Activated T-cell treated with anti-CD3 and anti-CD28 coated beads, Interleukin-2, amount 50 U/mL, for 72 hours (primary cell): ENCODE measurements at regions not wholly inside any gene's neighbourhood (a gene's known extent, or its start where the extent isn't known, plus 50 kb on each side); places are given as distances from the start of the nearest gene placed in this dataset.

ENCODE experiments used
- ATAC-seq, 2 donors: fragments of 150-1000 bp; cut with Tn5 transposase; replicated peaks in 1 of 2; 2 replicates each; pipeline ENCODE4 v1.10.0; 2021; ENCODE audit warnings: moderate library complexity in 2 of 2, mild to moderate bottlenecking in 1 of 2
- DNase-seq, 2 donors: peaks; one replicate each; pipeline ENCODE4 v3.0.0; 2021 to 2022; ENCODE audit warnings: mixed read lengths in 1 of 2
- H3K27ac Mint-ChIP-seq: one replicate; pipeline ENCODE4 v1.8.0; 2022; ENCODE audit warnings: mild to moderate bottlenecking, moderate library complexity, mixed read lengths
- H3K27me3 Mint-ChIP-seq: one replicate; pipeline ENCODE4 v1.8.0; 2022; ENCODE audit warnings: low read depth, mixed read lengths
- H3K36me3 Mint-ChIP-seq, 2 donors: one replicate each; pipeline ENCODE4 v1.8.0; 2022; ENCODE audit warnings: mixed read lengths in 2 of 2, mild to moderate bottlenecking in 1 of 2; ENCODE audit not compliant: insufficient read depth in 2 of 2
- H3K4me1 Mint-ChIP-seq: one replicate; pipeline ENCODE4 v1.8.0; 2022; ENCODE audit warnings: low read depth, mixed read lengths
- H3K4me3 Mint-ChIP-seq, 2 donors: one replicate each; pipeline ENCODE4 v1.8.0; 2022; ENCODE audit warnings: mild to moderate bottlenecking in 2 of 2, mixed read lengths in 2 of 2, moderate library complexity in 2 of 2
- H3K9me3 Mint-ChIP-seq, 2 donors: one replicate each; pipeline ENCODE4 v1.8.0; 2022; ENCODE audit warnings: mixed read lengths in 2 of 2

GRCh38 chr4:79540143-79540542 is 132.1 kb upstream of the GK2 start:
- Mint-ChIP-seq H3K4me3 (no peak overlapping the region), H3K4me1 (no peaks in the 10 kb centered on the region), H3K27ac (no peak overlapping the region), H3K36me3 (no peaks in the 10 kb centered on the region), H3K27me3 (peaks cover 9% of the 10 kb centered on the region), H3K9me3 (no peaks in the 10 kb centered on the region)
- ATAC-seq = peak; percentile 31 to 44
- DNase-seq = no peak

GRCh38 chr4:79535516-79535915 is 127.5 kb upstream of the GK2 start:
- H3K9me3 Mint-ChIP-seq = no peaks in the 10 kb centered on the region
- H3K4me1 Mint-ChIP-seq = no peaks in the 10 kb centered on the region
- DNase-seq = no peak
- no peak for ATAC-seq
- no peak overlapping the region for H3K27ac Mint-ChIP-seq
- no peak overlapping the region for H3K4me3 Mint-ChIP-seq
- H3K27me3 Mint-ChIP-seq = peaks cover 9% of the 10 kb centered on the region
- H3K36me3 Mint-ChIP-seq = no peaks in the 10 kb centered on the region

- peaks cover 9% of the 10 kb centered on the region for H3K27me3 Mint-ChIP-seq
- ATAC-seq (peak; percentile 65 to 68), DNase-seq (peak; percentile 0 to 5)
- H3K9me3 Mint-ChIP-seq = no peaks in the 10 kb centered on the region
- H3K4me1 Mint-ChIP-seq = peaks cover 10% of the 10 kb centered on the region
- no peaks in the 10 kb centered on the region for H3K36me3 Mint-ChIP-seq
- no peak overlapping the region for H3K4me3 Mint-ChIP-seq
- no peak overlapping the region for H3K27ac Mint-ChIP-seq
Measured at GRCh38 chr4:79528241-79528706, 120.2 kb upstream of the GK2 start.

- no peak overlapping the region for H3K27ac Mint-ChIP-seq
- no peaks in the 10 kb centered on the region for H3K36me3 Mint-ChIP-seq
- H3K9me3 Mint-ChIP-seq = peaks cover 0 to 2% of the 10 kb centered on the region in 2 donors
- no peak overlapping the region for H3K4me3 Mint-ChIP-seq
- DNase-seq = peak in 1 of 2 donors; percentile 0
- ATAC-seq = peak; percentile 74 to 86
- H3K4me1 Mint-ChIP-seq = peaks cover 10% of the 10 kb centered on the region
- no peaks in the 10 kb centered on the region for H3K27me3 Mint-ChIP-seq
Measured at GRCh38 chr4:79526641-79527565, 118.9 kb upstream of the GK2 start.

GRCh38 chr4:79516114-79516513 is 108.1 kb upstream of the GK2 start:
- H3K36me3 Mint-ChIP-seq = no peaks in the 10 kb centered on the region
- H3K27ac Mint-ChIP-seq = no peak overlapping the region
- H3K4me3 Mint-ChIP-seq = no peak overlapping the region
- no peak for DNase-seq
- no peak for ATAC-seq
- peaks cover 3 to 5% of the 10 kb centered on the region in 2 donors for H3K9me3 Mint-ChIP-seq
- H3K4me1 Mint-ChIP-seq = no peaks in the 10 kb centered on the region
- H3K27me3 Mint-ChIP-seq = peaks cover 14% of the 10 kb centered on the region

GRCh38 chr4:79514621-79515329 is 106.7 kb upstream of the GK2 start:
- Mint-ChIP-seq H3K27me3 (peaks cover 7% of the 10 kb centered on the region), H3K9me3 (peaks cover under 1 to 3% of the 10 kb centered on the region in 2 donors), H3K4me3 (no peak overlapping the region), H3K36me3 (no peaks in the 10 kb centered on the region), H3K27ac (no peak overlapping the region), H3K4me1 (no peaks in the 10 kb centered on the region)
- DNase-seq = no peak
- no peak for ATAC-seq

- Mint-ChIP-seq H3K27me3 (peaks cover 7% of the 10 kb centered on the region), H3K4me1 (no peaks in the 10 kb centered on the region)
Measured at GRCh38 chr4:79513576-79513975, 105.5 kb upstream of the GK2 start.

GRCh38 chr4:79512363-79512762 is 104.3 kb upstream of the GK2 start:
- Mint-ChIP-seq H3K27me3 (peaks cover 7% of the 10 kb centered on the region), H3K9me3 (no peaks in the 10 kb centered on the region), H3K4me1 (no peaks in the 10 kb centered on the region), H3K36me3 (no peaks in the 10 kb centered on the region), H3K4me3 (no peak overlapping the region), H3K27ac (no peak overlapping the region)
- DNase-seq (no peak), ATAC-seq (no peak)

More at GRCh38 chr4:79513576-79513975, 105.5 kb upstream of the GK2 start:
- H3K27ac Mint-ChIP-seq = no peak overlapping the region
- no peak overlapping the region for H3K4me3 Mint-ChIP-seq
- H3K36me3 Mint-ChIP-seq = no peaks in the 10 kb centered on the region
- no peaks in the 10 kb centered on the region for H3K9me3 Mint-ChIP-seq
- DNase-seq (no peak), ATAC-seq (no peak)

GRCh38 chr4:79502081-79502480 is 94.1 kb upstream of the GK2 start:
- no peak for DNase-seq
- no peak for ATAC-seq
- no peaks in the 10 kb centered on the region for H3K36me3 Mint-ChIP-seq
- no peak overlapping the region for H3K27ac Mint-ChIP-seq
- no peaks in the 10 kb centered on the region for H3K9me3 Mint-ChIP-seq
- H3K4me1 Mint-ChIP-seq = peaks cover 5% of the 10 kb centered on the region
- peaks cover 5% of the 10 kb centered on the region for H3K27me3 Mint-ChIP-seq
- no peak overlapping the region for H3K4me3 Mint-ChIP-seq

- Mint-ChIP-seq H3K27ac (no peak overlapping the region), H3K27me3 (peaks cover 9% of the 10 kb centered on the region), H3K36me3 (no peaks in the 10 kb centered on the region), H3K4me1 (no peaks in the 10 kb centered on the region), H3K4me3 (no peak overlapping the region), H3K9me3 (no peaks in the 10 kb centered on the region)
- DNase-seq = no peak
- ATAC-seq = no peak
Measured at GRCh38 chr4:79498282-79498681, 90.3 kb upstream of the GK2 start.

GRCh38 chr4:79497001-79497400 is 89.0 kb upstream of the GK2 start:
- H3K4me3 Mint-ChIP-seq = no peak overlapping the region
- peaks cover 9% of the 10 kb centered on the region for H3K27me3 Mint-ChIP-seq
- H3K36me3 Mint-ChIP-seq = no peaks in the 10 kb centered on the region
- ATAC-seq (no peak), DNase-seq (no peak)
- H3K27ac Mint-ChIP-seq = no peak overlapping the region
- no peaks in the 10 kb centered on the region for H3K9me3 Mint-ChIP-seq
- no peaks in the 10 kb centered on the region for H3K4me1 Mint-ChIP-seq

GRCh38 chr4:79495447-79495846 is 87.4 kb upstream of the GK2 start:
- ATAC-seq = no peak
- no peak for DNase-seq
- no peak overlapping the region for H3K4me3 Mint-ChIP-seq
- H3K27me3 Mint-ChIP-seq = peaks cover 13% of the 10 kb centered on the region
- H3K9me3 Mint-ChIP-seq = no peaks in the 10 kb centered on the region
- H3K27ac Mint-ChIP-seq = no peak overlapping the region
- H3K4me1 Mint-ChIP-seq = no peaks in the 10 kb centered on the region
- no peaks in the 10 kb centered on the region for H3K36me3 Mint-ChIP-seq

- Mint-ChIP-seq H3K27ac (no peak overlapping the region), H3K9me3 (peaks cover 0 to 2% of the 10 kb centered on the region in 2 donors), H3K4me1 (no peaks in the 10 kb centered on the region), H3K36me3 (no peaks in the 10 kb centered on the region), H3K27me3 (peaks cover 13% of the 10 kb centered on the region), H3K4me3 (no peak overlapping the region)
- DNase-seq (no peak), ATAC-seq (no peak)
Measured at GRCh38 chr4:79492148-79492547, 84.1 kb upstream of the GK2 start.
